SHP77 treated with DMSO at 0.1 percent for 48 hours (cell line): ENCODE measurements at regions not wholly inside any gene's neighbourhood (a gene's known extent, or its start where the extent isn't known, plus 50 kb on each side); places are given as distances from the start of the nearest gene placed in this dataset.

ENCODE experiments used
- DNase-seq: peaks from one replicate; lab custom pipeline; 2025; lab: John Stamatoyannopoulos, UW

- no peak for DNase-seq
These were observed 421.7 kb downstream of the INSC start for GRCh38 chr11:15536438-15536837.

DNA sequence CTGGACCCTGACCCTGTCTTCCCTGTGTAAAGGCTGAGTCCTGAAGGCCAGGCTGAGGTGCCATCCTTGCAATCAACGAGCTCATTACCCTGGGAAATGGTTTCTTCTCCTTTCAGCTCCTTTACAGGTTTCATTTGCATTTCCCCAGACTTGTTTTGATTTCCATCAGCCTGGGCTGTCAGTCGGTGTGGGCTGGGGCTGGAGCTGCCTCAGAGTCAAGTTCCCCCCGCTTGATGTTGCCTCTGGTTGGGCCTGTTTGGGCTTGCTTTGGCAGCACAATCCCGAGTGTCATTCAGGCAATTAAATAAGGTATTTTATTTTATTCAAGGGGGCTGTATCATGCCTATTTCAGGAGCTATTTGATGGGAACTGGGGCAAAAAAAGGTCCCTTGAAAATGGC lies 424.9 kb downstream of the INSC start:
- DNase-seq: no peak

GRCh38 chr11:15541079-15541478 lies 426.4 kb downstream of the INSC start:
- DNase-seq: no peak

DNA sequence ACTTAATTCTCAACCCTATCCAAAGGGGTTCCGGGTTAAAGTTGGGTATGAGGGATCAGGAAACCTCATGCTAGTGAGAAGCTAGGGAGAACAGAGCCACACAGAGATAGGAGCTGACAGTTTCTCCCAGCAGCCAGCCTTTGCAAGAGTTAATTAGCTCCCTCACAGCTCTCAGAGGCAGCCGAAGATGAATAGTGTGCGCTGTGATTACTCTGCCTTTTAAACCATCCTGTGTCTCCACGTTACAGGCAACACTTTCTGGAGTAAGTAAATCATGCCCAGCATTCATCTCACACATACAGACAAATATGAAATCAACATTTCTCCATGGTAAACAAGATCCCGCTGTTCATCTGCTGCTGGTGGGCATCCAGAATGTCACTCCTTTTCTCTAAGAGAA lies 429.6 kb downstream of the INSC start:
- DNase-seq: no peak

GRCh38 chr11:15547685-15548084 lies 433.0 kb downstream of the INSC start:
- DNase-seq: no peak

- no peak for DNase-seq
These were observed 437.5 kb downstream of the INSC start for GRCh38 chr11:15551901-15552851.

DNA sequence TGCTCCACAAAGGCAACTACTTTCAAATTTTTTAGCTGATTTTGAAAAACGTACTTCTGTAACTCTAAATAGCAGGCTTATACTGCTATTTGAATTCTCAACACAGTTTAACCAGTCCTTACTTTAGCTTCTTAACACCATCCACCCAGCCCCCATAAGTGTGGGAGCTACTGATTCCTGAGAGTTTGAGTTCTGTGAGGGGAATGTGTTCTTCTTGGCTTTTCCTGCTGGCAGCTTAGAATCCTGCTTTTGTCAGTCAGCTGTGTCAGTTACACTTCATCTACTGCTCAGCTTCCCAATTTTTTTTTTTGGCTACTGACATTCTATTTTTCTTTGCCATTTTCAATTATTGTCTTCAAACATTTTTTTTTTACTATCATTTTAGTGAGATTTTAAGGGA lies 440.4 kb downstream of the INSC start:
- no peak for DNase-seq

GRCh38 chr11:15557457-15558230 lies 442.9 kb downstream of the INSC start:
- no peak for DNase-seq

- DNase-seq: no peak
These were observed 443.9 kb downstream of the INSC start for GRCh38 chr11:15558513-15559181.

GRCh38 chr11:15560689-15561467 lies 446.2 kb downstream of the INSC start:
- DNase-seq: no peak

- no peak for DNase-seq
These were observed 447.5 kb downstream of the INSC start for GRCh38 chr11:15562230-15562629.

DNA sequence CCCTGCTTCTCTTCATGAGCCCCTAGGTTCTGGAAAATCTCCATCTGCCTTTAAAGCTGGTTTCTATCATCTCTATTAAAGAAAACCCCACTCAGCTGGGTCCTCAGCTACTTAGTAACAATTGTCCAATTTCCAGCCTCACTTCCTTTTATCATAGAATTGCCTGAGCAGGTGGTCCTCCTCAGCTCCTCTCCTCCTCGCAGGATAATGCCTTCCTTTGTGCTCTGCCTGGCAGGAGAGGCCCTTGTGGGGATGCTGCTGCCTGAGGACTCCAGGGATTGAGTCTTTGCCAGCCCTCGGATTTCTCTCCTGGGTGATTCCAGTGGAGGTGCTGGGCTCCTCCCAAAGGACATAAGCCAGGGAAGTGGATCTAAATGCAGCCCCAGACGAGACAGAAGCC lies 448.3 kb downstream of the INSC start:
- DNase-seq: no peak

- peak; percentile 2 for DNase-seq
These were observed 451.2 kb downstream of the INSC start for GRCh38 chr11:15565880-15566279.

- DNase-seq: no peak
These were observed 453.7 kb downstream of the INSC start for GRCh38 chr11:15568440-15568839.

GRCh38 chr11:15569305-15570025 lies 454.7 kb downstream of the INSC start:
- no peak for DNase-seq

- no peak for DNase-seq
These were observed 460.7 kb downstream of the INSC start for GRCh38 chr11:15575409-15575808.

DNA sequence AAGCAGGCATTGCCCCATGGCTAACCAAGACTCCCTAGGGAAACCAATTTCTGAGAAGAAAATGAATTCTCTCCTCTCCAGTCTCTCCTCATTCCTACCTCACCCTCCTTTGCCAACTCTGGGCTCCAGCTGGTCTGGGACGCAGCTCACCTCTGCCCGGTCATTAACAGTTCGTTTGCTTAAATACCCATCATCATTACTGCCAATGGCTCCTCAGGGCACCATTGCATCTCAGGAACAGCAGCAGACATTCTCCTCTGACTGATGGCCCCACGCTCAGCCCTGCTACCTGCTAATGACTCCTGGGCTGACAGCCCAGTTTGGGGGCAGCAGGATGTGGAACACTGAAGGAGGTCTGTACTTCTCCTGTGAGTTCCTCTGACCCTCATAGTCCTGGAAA lies 462.0 kb downstream of the INSC start:
- no peak for DNase-seq

- no peak for DNase-seq
These were observed 462.8 kb downstream of the INSC start for GRCh38 chr11:15577519-15577918.

DNA sequence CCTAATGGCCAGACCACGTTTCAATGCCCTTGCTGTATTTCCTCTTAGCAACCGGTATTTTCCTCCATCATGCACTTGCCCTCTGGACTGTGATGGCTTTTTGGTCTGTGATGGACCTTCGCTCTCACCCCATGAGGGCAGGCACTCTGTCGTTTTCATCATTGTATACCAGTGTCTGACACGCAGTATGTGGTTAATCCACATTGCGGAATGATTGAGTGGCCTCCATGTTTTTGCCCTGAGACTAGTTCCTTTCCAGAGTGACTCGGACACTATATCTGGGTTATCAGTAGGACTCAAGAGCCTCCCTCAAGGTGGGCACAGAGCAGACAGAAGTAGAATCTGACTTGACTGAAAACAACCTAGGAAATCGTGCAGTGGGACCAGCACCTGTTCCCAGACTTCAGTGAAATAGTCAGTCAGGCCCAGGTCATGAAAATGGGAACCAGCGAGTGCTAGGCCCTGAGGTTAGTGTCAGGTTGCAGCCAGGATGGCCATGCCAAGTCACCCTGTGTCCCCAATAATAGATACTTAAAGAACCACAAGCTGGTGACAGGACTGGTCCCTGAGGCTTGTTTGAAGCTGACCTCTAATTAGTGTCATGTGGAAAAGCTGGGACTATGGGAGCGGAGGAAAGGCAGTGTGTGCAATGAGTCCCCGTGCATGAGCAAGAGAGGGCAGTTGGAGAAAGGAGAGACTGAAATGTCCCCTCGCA lies 464.7 kb downstream of the INSC start:
- no peak for DNase-seq

GRCh38 chr11:15580056-15580774 lies 465.5 kb downstream of the INSC start:
- DNase-seq: no peak
